ENCODE measurements at regions not wholly inside any gene's neighbourhood (a gene's known extent, or its start where the extent isn't known, plus 50 kb on each side); places are given as distances from the start of the nearest gene placed in this dataset.

DNA sequence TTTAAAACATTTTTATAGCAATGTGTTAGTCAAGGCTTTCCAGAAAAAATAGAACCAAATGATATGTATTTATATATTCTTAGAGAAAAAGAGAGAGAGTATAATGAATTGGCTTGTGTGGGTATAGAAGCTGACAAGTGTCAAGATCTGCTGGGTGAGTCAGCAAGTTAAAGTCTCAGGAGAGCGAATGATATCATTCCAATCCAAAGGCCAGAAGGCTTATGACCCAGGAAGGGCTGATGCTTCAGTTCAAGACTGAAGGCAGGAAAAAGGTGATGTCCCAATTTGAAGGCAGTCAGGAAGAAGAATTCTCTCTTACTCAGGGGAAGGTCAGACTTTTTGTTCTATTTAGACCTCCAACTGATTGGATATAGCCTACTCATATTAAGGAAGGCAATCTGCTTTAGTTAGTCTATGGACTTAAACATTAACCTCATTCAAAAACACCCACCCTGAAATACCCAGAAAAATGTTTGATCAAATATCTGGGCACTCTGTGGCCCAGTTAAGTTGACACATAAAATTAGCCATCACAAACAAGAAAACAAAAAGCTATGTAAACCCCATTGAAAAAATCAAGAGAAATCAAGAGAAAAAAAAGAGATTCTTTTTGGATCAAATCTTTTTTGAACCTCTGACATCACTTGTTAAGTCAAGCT is 189.6 kb downstream of the PIK3R1 start:
- TF ChIP-seq POLR2AphosphoS5 (IDR thresholded peaks at IDR 0.05; ENCODE audit: borderline replicate concordance, low read depth, low read length) = no peak
- no peak for TF ChIP-seq EZH2 (IDR thresholded peaks at IDR 0.05)
- TF ChIP-seq FOXP2 (optimal IDR thresholded peaks at IDR 0.05; ENCODE audit: control extremely low read depth, extremely low read length, insufficient read depth) = no peak
